NOMO-1 (cell line): ENCODE measurements at regions not wholly inside any gene's neighbourhood (a gene's known extent, or its start where the extent isn't known, plus 50 kb on each side); places are given as distances from the start of the nearest gene placed in this dataset.

ENCODE experiments used
- DNase-seq, 2 experiments: peaks; one replicate each; lab custom pipeline; 2025; ENCODE audit not compliant: unreplicated experiment in 2 of 2; lab: John Stamatoyannopoulos, UW

DNA sequence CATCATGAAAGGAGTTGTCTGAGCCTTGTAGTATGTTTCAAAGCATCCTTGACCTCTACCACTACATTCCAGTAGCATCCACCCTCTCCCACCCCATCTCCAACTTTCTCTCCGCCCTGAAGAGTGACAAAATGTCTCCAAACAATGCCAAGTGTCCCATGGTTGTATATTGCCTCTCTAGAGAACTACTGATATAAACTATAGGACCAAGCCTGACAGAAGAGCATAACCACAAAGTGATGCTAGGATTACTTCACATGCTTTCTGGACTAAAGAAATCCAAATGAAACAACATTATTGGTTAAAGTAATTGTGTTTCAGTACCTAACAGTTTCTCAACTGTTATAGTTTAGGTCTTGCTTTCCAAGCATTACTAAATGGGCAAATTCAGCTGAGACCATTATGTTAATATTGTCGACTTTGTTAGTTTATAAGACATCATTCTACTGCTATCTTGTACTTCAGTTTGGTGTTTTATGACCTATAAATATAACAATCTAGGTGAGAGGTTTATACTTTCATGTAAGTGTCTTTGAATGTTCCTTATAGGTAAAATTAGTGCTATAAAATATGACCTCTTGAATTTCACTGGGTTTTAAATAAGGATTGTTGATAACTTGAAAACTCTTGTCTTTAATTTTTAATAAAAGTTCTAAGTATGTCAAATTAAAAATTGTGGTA lies 117.4 kb downstream of the SUCNR1 start:
- no peak for DNase-seq

DNA sequence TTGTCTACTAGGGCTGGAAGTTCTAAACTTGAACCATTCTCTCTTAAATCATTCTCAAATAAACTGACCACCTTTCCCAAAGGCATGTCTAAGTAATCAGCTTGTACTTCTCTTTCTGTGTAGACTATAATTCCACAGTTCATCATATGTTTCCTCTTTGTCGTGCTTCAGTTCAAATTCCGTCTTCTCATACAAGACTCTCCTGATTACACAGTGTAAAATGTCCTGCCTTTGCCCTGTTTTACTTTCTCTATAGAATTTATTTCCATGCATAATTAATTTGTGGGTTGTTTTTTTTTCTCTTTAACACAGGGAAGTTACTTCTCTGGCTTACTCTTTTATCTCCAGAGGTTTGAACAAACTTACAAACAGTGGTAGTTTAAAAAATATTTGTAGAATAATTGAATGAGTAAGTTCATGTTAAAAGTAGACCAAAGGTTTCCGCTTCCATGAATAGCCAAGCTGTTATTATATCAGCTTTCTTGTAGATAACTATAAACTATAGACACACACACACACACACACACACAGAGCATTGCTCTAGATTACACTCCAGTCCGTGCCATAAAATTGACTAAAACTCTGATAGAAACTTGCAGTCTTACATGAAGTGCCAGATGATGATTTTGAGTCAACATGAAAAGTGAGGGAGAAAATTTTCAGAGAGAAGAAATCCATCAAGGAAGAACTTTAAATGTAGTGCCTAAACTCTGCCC lies 119.0 kb downstream of the SUCNR1 start:
- DNase-seq: no peak

GRCh38 chr3:151995091-151995490 lies 121.6 kb downstream of the SUCNR1 start:
- no peak for DNase-seq

DNA sequence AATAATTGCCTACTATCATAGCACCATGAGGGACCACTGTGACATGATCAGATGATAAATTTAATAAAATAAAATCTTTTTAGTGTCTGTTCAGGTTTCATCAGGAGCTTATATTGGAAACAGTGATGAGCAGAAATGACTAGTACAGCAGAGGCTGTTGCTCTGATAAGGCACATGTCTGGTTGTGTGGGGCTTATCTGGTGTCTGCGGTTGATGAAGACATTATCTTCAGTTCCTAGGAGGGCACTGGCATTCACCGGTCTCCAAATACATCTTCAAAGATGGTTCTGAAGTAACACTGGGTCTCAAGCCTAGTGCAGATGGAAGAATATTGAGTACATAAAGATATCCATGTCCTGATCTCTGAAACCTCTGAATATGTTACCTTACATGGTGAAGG lies 125.3 kb downstream of the SUCNR1 start:
- no peak for DNase-seq

GRCh38 chr3:151999936-152000335 lies 126.5 kb downstream of the SUCNR1 start:
- no peak for DNase-seq

DNA sequence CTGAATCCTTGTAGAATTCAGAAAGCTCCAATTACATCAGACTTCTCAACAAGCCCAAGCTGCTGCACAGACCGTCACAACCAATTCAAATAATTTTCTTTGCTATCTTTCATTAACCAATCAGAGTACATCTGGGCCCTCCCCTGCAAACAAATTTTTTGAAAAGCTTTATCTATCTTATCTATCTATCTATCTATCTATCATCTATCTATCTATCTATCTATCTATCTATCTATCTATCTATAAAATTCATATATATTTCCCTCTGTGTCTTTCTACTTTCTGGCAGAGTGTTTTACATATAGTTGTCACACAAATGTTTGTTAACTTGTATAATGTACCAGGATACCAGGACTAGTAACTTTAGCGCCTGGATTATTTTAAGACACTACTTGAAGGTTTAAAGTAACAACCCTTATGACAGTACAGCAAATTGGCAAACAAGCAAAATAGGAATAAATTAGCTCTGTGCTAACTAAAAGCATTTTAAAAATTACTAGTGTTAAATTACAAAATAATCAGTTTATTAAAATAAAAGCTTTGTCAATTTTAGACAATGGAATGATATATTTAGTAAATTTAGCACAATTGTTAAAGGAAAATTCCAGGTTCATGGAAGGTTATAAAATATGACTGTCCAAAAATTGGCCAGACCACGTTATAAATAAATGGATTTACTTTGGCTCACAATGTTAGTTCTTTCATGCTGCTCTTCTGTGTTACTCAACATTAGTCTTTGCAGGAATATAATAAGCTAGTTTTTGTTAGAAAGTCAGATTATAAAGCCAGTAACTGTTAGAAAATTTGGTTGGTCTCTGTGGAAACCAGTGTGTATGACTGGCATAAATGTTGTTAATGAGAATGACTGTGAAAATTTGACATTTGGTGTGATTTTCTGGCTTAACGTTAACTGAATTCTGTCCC lies 138.6 kb downstream of the SUCNR1 start:
- no peak for DNase-seq

DNA sequence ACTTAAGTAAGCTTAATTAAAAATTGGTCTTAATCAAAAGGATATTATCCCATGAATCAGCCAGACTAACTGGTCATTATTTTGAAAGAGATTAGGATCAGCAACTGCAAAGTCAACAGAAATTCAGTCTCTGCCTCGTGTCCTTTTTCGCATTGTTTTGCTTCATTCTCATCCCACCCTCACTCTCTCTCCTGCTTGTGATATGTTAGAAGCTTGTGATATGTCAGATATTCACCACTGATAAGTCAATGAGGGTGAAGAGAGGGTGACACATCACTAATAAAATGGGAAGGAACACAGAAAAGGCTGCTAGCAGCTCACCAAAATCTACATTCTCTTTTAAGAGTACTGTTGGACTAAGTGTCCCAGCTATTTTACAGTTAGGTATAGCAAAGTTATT lies 146.1 kb downstream of the SUCNR1 start:
- no peak for DNase-seq

GRCh38 chr3:152021951-152022461 lies 148.6 kb downstream of the SUCNR1 start:
- no peak for DNase-seq

- peak; percentile 70 to 81 for DNase-seq
These were observed 152.7 kb downstream of the SUCNR1 start for GRCh38 chr3:152026033-152026556.

- no peak for DNase-seq
These were observed 156.9 kb downstream of the SUCNR1 start for GRCh38 chr3:152030320-152030719.

GRCh38 chr3:152031321-152031720 lies 157.9 kb downstream of the SUCNR1 start:
- no peak for DNase-seq

DNA sequence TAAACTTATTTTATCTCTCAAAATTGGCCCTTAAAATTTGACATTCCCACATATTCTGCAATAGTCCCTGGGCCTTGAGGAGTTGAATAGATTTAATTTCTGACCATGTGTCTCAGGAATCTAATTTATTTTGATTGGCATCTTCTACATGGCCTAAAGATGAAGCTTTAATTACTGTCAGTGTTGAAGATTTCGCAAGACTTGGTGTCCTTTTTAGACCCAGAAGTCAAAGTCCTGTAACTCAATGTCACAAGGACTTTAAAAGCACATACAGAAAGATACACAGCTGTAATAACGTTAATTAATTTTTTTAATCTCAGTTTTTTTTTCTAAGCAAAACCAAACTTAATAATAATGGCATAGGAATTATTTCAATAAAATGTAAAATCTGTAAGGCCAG lies 163.9 kb downstream of the SUCNR1 start:
- DNase-seq: no peak

GRCh38 chr3:152037953-152038352 lies 164.5 kb downstream of the SUCNR1 start:
- DNase-seq: no peak

DNA sequence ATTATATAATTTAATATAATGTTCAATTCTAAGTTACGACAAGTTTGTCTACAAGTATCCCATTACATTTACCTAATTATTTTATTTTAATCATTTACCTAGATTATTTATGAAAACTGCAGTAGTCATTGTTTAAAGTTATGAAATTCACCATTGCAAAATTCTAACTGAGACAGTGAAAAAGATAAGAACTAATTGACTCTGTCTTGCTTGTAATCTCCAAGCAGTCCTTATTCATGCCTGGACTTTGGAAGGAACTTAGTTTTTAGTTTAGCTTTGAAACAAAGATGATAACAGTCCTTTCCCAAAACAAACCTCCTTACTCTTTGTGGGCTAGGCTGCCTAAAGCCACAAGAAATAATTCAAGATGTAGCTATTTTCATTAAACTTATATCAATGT lies 165.0 kb downstream of the SUCNR1 start:
- DNase-seq: no peak

DNA sequence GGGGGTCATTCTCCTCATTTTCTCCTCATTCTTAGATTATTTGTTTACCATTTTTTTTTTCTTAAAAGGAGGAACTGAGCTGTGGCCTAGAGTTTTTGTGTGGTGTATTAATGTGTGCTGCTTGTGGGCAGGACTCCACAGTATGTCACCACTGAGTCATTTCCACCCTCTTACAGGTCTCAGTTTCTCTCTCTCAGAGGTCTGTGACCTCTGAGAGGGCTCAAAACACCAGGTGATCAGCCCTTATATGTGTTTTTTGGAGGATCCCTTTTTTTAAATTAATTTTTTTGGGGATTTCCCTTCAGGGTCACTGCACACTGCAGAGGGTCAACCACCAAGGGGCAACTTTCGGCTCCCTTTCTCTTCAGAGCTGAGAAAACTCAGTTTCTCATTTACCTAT lies 166.4 kb downstream of the SUCNR1 start:
- DNase-seq: no peak

DNA sequence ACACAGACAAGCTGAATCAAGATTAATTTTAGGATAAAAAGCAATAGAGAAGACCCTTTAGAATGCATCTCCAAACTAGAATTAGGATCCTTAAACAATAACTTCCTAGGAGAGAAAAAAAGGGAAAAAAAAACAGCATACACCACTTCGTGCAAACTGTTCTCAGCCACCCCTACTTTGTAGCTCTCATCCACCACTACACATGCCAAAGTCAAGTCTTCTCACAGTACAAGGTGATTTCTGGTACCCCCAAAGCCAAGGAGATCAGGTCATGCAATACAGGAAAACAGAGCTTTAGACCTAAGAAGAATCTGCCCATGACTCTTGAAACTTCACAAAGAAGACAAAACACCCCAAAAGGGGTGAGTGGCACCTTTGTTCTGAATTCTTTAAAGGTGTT lies 166.9 kb downstream of the SUCNR1 start:
- DNase-seq: no peak

DNA sequence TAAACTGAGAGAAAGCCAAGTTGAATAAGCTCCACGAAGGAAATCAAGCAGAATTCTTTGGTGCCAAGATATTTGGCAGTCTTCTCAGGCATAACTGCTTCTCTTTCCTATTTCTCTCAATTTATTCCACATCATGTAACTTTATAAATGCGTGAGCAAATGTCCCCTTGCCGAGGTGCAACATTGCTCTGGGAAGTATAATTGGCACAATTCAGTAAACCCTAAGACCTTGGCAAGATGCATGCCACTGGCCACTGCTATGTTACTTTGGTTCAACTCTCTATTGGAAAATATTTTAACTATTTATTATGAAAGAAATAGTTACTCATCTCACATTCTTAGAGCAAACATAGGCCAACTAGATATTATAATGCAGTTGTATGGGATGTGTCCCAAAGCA lies 170.2 kb downstream of the SUCNR1 start:
- DNase-seq: no peak

- DNase-seq: no peak
These were observed 172.8 kb downstream of the SUCNR1 start for GRCh38 chr3:152046280-152046679.

GRCh38 chr3:152047465-152047864 lies 174.0 kb downstream of the SUCNR1 start:
- peak in 1 of 2 experiments; percentile 58 for DNase-seq

DNA sequence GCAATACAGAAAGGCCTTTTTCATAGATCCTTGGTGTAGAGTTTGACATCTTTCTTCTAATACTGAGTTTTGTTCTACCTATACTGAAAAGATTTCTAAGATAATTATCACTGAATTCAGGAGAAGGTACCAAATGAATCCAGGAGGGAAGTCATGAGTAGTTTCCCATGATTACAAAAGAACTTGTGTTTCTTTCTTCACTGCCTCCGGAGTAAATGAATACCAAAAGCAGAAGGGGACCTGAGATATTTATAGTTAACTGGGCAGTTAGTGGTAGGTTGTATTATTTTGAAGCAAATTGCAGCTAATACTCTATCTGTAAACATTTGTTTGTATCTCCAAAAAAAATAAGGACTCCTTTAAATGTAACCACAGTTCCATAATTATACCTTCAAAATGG lies 175.4 kb downstream of the SUCNR1 start:
- DNase-seq: peak; percentile 21 to 60

GRCh38 chr3:152050903-152051302 lies 177.5 kb downstream of the SUCNR1 start:
- no peak for DNase-seq
